ENCODE measurements at regions not wholly inside any gene's neighbourhood (a gene's known extent, or its start where the extent isn't known, plus 50 kb on each side); places are given as distances from the start of the nearest gene placed in this dataset.

- H3K4me1 ChIP-seq (replicated peaks in 1 of 4; ENCODE audit: control insufficient read depth in 3 of 4, insufficient read depth in 4 of 4, low read length in 3 of 4): no peaks in the 10 kb centered on the region
- no peak overlapping the region for H3K4me2 ChIP-seq (ENCODE audit: insufficient read depth in 1 of 2, low read depth in 2 of 2, low read length in 2 of 2)
- no peak overlapping the region for H3K27ac ChIP-seq (ENCODE audit: low read depth, low read length)
- no peak for DNase-seq (ENCODE audit: low read depth in 1 of 2, low spot score in 2 of 2)
- H2BK20ac ChIP-seq (ENCODE audit: low read length): no peak overlapping the region
- WGBS, 2 experiments (ENCODE audit: extremely low coverage in 1 of 2, insufficient coverage in 1 of 2, insufficient read length in 1 of 2, insufficient replicate concordance in 2 of 2, low coverage in 1 of 2, low lambda C conversion rate in 2 of 2, missing lambda C conversion rate in 1 of 2): 94% methylated on average over 1 of the region's 1 CpG; no CpG with 5 or more reads in 1 of the 2 experiments
- no peak overlapping the region for H3K18ac ChIP-seq (ENCODE audit: extremely low read depth, low read length)
- H3K79me2 ChIP-seq (ENCODE audit: control insufficient read depth in 1 of 2, insufficient read depth in 2 of 2, low read length in 2 of 2): no peaks in the 10 kb centered on the region
- H2BK120ac ChIP-seq (replicated peaks; ENCODE audit: low read depth, low read length): no peak overlapping the region
- H3K56ac ChIP-seq (replicated peaks; ENCODE audit: insufficient read length, low read depth, low read length): no peak overlapping the region
- no peak overlapping the region for H3K4ac ChIP-seq (replicated peaks; ENCODE audit: insufficient read length, low read depth, low read length)
- H4K8ac ChIP-seq (ENCODE audit: extremely low read depth, insufficient read depth, low read length): no peak overlapping the region
- CTCF ChIA-PET (ENCODE audit: partially characterized antibody): no interaction called here
- POLR2A ChIA-PET (ENCODE audit: partially characterized antibody): no interaction called here
- no peak overlapping the region for H3K14ac ChIP-seq (ENCODE audit: insufficient read length)
- H4K91ac ChIP-seq (replicated peaks; ENCODE audit: insufficient read length, low read length): no peak overlapping the region
- no peak overlapping the region for H2BK5ac ChIP-seq (ENCODE audit: low read depth, low read length)
- TF ChIP-seq ASH2L (IDR thresholded peaks at IDR 0.05; ENCODE audit: low read length): no peak
- no peak for TF ChIP-seq CBX5 (IDR thresholded peaks at IDR 0.05; ENCODE audit: low read depth, low read length)
- TF ChIP-seq KDM4A (IDR thresholded peaks at IDR 0.05; ENCODE audit: low read depth, low read length, severe bottlenecking): no peak
- no peak for TF ChIP-seq KDM1A (IDR thresholded peaks at IDR 0.05; ENCODE audit: borderline replicate concordance, low read length)
- TF ChIP-seq ATF2 (IDR thresholded peaks at IDR 0.05; ENCODE audit: low read length): no peak
- TF ChIP-seq E2F6 (IDR thresholded peaks at IDR 0.05): no peak
- TF ChIP-seq EZH2 (IDR thresholded peaks at IDR 0.05; ENCODE audit: low read depth, low read length, severe bottlenecking): no peak
- H3K9me3 ChIP-seq (ENCODE audit: insufficient read depth in 2 of 2, low read depth in 1 of 2, low read length in 1 of 2): no peaks in the 10 kb centered on the region
- no peak overlapping the region for H2BK12ac ChIP-seq (ENCODE audit: low read depth, low read length)
- H2AK5ac ChIP-seq (ENCODE audit: low read depth, low read length): no peak overlapping the region
- no peaks in the 10 kb centered on the region for H4K20me1 ChIP-seq (replicated peaks in 1 of 2; ENCODE audit: control insufficient read depth in 1 of 2, insufficient read depth in 2 of 2, low read length in 2 of 2)
- H3K36me3 ChIP-seq (ENCODE audit: control insufficient read depth in 2 of 4, insufficient read depth in 4 of 4, low read length in 3 of 4): no peaks in the 10 kb centered on the region
- no peak for FAIRE-seq
- H2AFZ ChIP-seq (ENCODE audit: low read length): no peak overlapping the region
- H3K9ac ChIP-seq (replicated peaks in 1 of 4; ENCODE audit: extremely low read depth in 1 of 4, low read depth in 3 of 4, low read length in 3 of 4): no peak overlapping the region
- no peaks in the 10 kb centered on the region for H3K79me1 ChIP-seq (ENCODE audit: low read depth, low read length)
- no peaks in the 10 kb centered on the region; a peak in 1 of 7 replicates for H3K27me3 ChIP-seq (replicated peaks in 1 of 4; ENCODE audit: control insufficient read depth in 3 of 4, extremely low read depth in 1 of 4, insufficient read depth in 3 of 4, low read length in 3 of 4)
- no peak overlapping the region for H3K4me3 ChIP-seq (ENCODE audit: extremely low read depth in 1 of 4, insufficient read depth in 2 of 4, low read depth in 3 of 4, low read length in 4 of 4)
- no peak overlapping the region for H3K23ac ChIP-seq (ENCODE audit: insufficient read length)
- no peaks in the 10 kb centered on the region for H3K23me2 ChIP-seq (ENCODE audit: low read depth, low read length)
- H4K5ac ChIP-seq (ENCODE audit: insufficient read length, low read depth, low read length): no peak overlapping the region
- H2BK15ac ChIP-seq (ENCODE audit: low read length): no peak overlapping the region
Measured at GRCh38 chr6:120876931-120877330, 457.3 kb downstream of the TBC1D32 start.
